D721Med (cell line): ENCODE measurements at regions not wholly inside any gene's neighbourhood (a gene's known extent, or its start where the extent isn't known, plus 50 kb on each side); places are given as distances from the start of the nearest gene placed in this dataset.

Experiments used
- DNase-seq: peaks from one replicate; pipeline ENCODE4 v3.0.0; 2011; ENCODE audit warnings: low spot score; ENCODE audit not compliant: insufficient read length
- FAIRE-seq: peaks from 2 replicates; lab custom pipeline; 2011; peaks lifted over from hg19 to GRCh38; lab: Jason Lieb, UNC
- TF ChIP-seq, protein P1 (sequence below): IDR thresholded peaks from 2 replicates; pipeline ENCODE4 v1.5.1; 2012; ENCODE audit warnings: mild to moderate bottlenecking, control low read depth; ENCODE audit not compliant: insufficient read depth; ENCODE audit errors: missing control alignments

DNA sequence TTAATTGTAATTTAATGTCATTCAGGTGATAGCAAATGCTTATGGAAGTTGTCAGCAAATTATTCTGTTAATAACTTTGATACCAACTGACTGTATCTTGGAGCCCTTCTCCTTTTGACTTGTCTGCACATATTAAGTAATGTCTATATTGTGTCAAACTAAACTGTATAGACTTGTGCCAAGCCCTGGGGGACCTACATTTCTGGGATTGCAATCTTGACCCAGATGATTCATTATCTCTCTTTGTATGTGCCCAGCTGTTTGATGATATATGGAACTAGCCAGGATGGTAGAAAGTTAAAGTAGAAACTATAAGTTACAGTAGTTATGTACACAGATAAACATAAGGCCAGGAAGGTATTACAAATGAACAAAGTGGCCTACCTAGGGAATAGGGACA, 402.8 kb upstream of the RARB start:
- FAIRE-seq (peak; percentile 16), DNase-seq (no peak)
- TF ChIP-seq, protein P1, sequence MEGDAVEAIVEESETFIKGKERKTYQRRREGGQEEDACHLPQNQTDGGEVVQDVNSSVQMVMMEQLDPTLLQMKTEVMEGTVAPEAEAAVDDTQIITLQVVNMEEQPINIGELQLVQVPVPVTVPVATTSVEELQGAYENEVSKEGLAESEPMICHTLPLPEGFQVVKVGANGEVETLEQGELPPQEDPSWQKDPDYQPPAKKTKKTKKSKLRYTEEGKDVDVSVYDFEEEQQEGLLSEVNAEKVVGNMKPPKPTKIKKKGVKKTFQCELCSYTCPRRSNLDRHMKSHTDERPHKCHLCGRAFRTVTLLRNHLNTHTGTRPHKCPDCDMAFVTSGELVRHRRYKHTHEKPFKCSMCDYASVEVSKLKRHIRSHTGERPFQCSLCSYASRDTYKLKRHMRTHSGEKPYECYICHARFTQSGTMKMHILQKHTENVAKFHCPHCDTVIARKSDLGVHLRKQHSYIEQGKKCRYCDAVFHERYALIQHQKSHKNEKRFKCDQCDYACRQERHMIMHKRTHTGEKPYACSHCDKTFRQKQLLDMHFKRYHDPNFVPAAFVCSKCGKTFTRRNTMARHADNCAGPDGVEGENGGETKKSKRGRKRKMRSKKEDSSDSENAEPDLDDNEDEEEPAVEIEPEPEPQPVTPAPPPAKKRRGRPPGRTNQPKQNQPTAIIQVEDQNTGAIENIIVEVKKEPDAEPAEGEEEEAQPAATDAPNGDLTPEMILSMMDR: no peak

DNA sequence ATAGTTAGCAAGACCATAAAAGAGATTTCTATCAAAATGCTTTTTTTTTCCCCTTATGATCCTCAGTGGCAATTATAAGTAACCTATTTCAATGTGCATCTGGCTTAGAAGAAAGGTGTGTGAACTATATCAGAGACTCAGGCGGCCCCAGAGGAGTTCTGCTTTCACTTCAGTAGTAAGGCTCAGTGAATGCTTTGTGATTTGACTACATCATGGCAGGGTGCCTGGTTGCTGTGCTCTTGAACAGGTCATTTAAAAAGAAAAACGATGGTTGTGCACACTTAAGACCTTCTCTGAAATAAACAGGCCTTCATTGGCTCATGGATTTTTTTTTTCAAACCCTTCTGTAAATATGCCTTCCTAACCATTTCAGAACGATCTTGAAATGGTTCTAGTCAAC, 400.4 kb upstream of the RARB start:
- TF ChIP-seq, protein P1: no peak
- DNase-seq (no peak), FAIRE-seq (no peak)

DNA sequence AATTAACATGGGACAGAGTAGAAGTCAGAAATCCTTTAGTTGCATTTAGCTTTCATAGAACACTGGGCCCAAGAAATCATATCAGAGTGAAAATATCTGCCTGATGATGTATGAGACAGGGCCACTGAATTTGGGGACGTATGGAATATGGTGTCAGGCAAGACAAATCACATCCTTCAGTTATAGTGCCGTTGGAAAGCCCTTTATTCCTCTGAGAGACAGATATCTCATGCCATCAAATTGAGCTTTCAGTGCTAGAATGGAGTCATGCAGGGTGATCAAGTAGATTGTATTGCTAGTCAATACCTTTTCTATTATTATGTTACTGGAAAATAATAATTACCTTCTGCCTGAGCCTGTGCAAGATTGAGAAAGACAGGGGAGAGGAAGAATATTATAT, 398.2 kb upstream of the RARB start:
- no peak for FAIRE-seq
- no peak for DNase-seq
- TF ChIP-seq, protein P1: no peak

DNA sequence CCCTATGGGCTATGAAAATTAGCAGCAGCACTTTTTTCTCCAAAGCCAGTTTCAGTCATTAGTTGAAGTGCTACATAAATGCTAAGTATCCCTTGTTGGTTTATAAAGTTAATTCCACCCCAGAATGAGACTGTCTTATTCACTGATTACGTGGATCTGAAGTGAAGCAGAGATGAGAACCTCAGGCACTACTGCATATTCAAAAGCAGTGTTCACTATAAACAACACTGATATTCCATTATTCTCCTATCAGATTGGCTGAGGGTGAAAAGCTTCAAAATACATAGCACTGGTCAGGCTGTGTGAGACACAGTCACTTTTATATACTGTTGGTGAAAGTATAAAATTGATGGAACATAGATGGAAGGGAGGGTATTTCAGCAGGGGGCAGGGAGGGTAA, 395.7 kb upstream of the RARB start:
- TF ChIP-seq, protein P1: no peak
- DNase-seq (no peak), FAIRE-seq (no peak)

DNA sequence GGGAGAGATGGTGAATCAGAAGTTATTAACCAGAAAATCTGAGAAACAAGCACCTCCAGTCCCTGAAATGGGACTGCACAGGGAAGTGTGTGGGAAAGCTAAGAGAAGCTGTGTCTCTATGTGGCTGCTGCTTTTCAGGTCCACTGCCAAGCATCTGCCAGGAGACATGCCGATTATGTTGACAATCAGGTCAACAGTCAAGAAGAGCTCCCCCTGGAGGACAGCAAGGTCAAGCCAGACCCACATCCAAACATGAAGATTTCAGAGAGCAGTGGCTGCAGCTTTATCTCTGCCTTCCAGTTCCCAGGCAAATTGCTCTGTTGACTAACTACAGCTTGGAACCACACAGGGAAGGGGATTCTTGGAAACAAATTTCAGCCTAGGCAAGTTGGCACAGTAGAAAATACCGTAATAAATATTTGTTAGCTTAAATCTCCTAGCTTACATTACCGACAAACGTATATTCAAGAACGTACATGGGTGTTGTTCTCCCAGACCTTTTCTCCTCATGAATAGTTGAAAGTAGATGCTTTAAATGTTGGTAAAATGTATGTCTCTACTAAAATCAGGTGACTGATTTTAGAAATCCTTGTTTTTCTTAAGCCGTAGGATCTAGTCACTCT, 394.5 kb upstream of the RARB start:
- DNase-seq (peak; percentile 16), FAIRE-seq (no peak)
- TF ChIP-seq, protein P1: peak; percentile 65

DNA sequence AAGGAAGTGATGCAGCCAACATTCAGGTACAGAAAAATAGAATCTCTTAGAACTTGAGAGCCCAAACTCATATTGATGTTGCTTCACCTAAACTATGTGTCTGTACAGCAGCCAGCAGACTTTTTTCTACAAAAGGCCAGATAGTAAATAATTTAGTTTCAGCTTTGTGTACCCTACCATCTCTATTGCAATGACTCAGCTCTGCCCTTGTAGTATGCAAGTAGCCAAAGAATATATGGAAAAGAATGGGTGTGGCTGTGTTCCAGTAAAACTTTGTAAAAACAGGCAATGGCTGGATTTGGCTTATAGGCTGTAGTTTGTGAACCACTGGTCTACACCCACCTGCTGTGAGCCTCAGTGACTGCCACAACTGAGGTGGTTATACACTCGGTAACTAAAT, 392.5 kb upstream of the RARB start:
- FAIRE-seq (no peak), DNase-seq (no peak)
- TF ChIP-seq, protein P1: no peak

DNA sequence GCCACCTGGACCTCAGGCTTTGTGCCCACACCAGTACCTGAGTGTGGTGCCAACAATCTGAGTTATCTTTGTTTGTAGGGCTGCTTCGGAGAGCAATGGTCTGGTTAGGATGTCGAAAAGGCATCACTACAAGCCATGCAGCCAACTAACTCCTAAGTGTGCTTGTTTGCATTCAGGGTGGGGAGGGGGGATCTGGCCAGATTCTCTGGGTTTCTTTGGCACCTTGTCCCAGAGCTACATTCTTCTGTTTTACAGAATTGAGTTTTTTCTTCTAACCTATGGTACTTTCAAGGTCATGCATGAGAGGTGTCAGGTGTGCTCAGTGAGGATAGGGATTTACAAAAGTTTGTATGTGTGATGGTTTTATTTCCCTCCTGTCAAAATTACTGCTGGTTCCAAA, 391.4 kb upstream of the RARB start:
- FAIRE-seq (no peak), DNase-seq (no peak)
- TF ChIP-seq, protein P1: no peak
